A549 (cell line): ENCODE measurements at regions not wholly inside any gene's neighbourhood (a gene's known extent, or its start where the extent isn't known, plus 50 kb on each side); places are given as distances from the start of the nearest gene placed in this dataset.

Experiments
- BCL3 ChIP-seq: fragments of >200 bp; sonication (Bioruptor Twin); formaldehyde crosslinking; IDR thresholded peaks from 3 replicates; pipeline ENCODE4 v1.6.1; 2016
- CTCF ChIP-seq: fragments of >200 bp; sonication (Bioruptor Twin); formaldehyde crosslinking; IDR thresholded peaks from 3 replicates; pipeline ENCODE4 v1.5.1; 2016
- JUNB ChIP-seq: fragments of >200 bp; sonication (Bioruptor Twin); formaldehyde crosslinking; IDR thresholded peaks from 2 replicates; pipeline ENCODE4 v1.6.1; 2016
- POLR2A ChIP-seq: IDR thresholded peaks from 2 replicates; pipeline ENCODE4 v1.6.1; 2012; ENCODE audit warnings: mild to moderate bottlenecking, low read length
- RFX5 ChIP-seq: fragments of 450-650 bp; IDR thresholded peaks from 2 replicates; pipeline ENCODE4 v1.7.1; 2014; ENCODE audit warnings: antibody characterized with exemption, mild to moderate bottlenecking, moderate library complexity

- TF ChIP-seq BCL3 (no peak), CTCF (no peak), POLR2A (no peak), RFX5 (no peak), JUNB (no peak)
Measured at GRCh38 chr9:25177858-25178257, 500.4 kb downstream of the TUSC1 start.
